Heart right ventricle (tissue), 16 donors: ENCODE measurements at regions not wholly inside any gene's neighbourhood (a gene's known extent, or its start where the extent isn't known, plus 50 kb on each side); places are given as distances from the start of the nearest gene placed in this dataset.

Source experiments
- ATAC-seq, 8 donors: fragments of 200-7000 bp; cut with Tn5 transposase; one replicate each; pipeline ENCODE4 v1.9.1; 2020; ENCODE audit warnings: mild to moderate bottlenecking in 8 of 8, moderate library complexity in 8 of 8, moderate number of reproducible peaks in 1 of 8
- DNase-seq, 2 donors: peaks; one replicate each; pipeline ENCODE4 v3.0.0-alpha.2; 2020
- H3K27ac ChIP-seq, 10 donors: fragments of 200-600 bp; sonication (generic) in 2 of 10; one replicate each; pipeline versions ENCODE4 v1.5.0 to v1.8.0; 2020 to 2022; ENCODE audit warnings: mild to moderate bottlenecking in 3 of 10
- H3K27me3 ChIP-seq, 7 donors: fragments of 200-600 bp; one replicate each; pipeline ENCODE4 v1.8.0; 2021 to 2022; ENCODE audit warnings: mild to moderate bottlenecking in 2 of 7
- H3K36me3 ChIP-seq, 9 donors: fragments of 200-600 bp; sonication (generic) in 1 of 9; one replicate each; pipeline versions ENCODE4 v1.5.0 to v1.8.0; 2020 to 2022; ENCODE audit warnings: mild to moderate bottlenecking in 2 of 9
- H3K4me1 ChIP-seq, 9 donors: fragments of 200-600 bp; sonication (generic) in 1 of 9; one replicate each; pipeline versions ENCODE4 v1.5.0 to v1.8.0; 2020 to 2022; ENCODE audit warnings: mild to moderate bottlenecking in 4 of 9
- H3K4me3 ChIP-seq, 10 donors: fragments of 200-600 bp; sonication (generic) in 2 of 10; one replicate each; pipeline versions ENCODE4 v1.5.0 to v1.8.0; 2020 to 2022; ENCODE audit warnings: mild to moderate bottlenecking in 7 of 10, moderate library complexity in 2 of 10
- H3K9me3 ChIP-seq, 11 donors: fragments of 200-600 bp in 10 of 11; sonication (generic) in 2 of 11; one replicate each; pipeline versions ENCODE4 v1.5.0 to v1.8.0; 2013 to 2022; ENCODE audit warnings: mild to moderate bottlenecking in 2 of 11, control low read depth in 1 of 11, moderate library complexity in 1 of 11
- CTCF ChIP-seq, 9 donors: fragments of 200-600 bp; sonication (generic) in 2 of 9; IDR thresholded peaks; one replicate each; pipeline versions ENCODE4 v1.5.0 to v1.8.0; 2021 to 2022; ENCODE audit warnings: antibody characterized with exemption in 9 of 9, mild to moderate bottlenecking in 5 of 9, moderate library complexity in 1 of 9
- WGBS, 2 donors: extraction: QIAGEN DNeasy Blood & Tissue Kit; methylation state at CpG; one replicate each; pipeline ENCODE4 v1.1.7; 2013; ENCODE audit warnings: inconsistent platforms in 1 of 2; 5-methylcytosine and 5-hydroxymethylcytosine counted together
- intact Hi-C, 10 donors: fragments of 100-400 bp; cut with DNase I; formaldehyde crosslinking; loops; one replicate each; pipeline versions ENCODE4 v1.11.1 to v1.14.2; 2022
- donor health status: Arrhythmogenic right ventricular cardiomyopathy.
- donor health status: ischemic (EF 13 %, LVEDD 7.1; RV severe dilation, severe dysfunction).
- donor health status: healthy with polysubstance abuse.
- donor health status: DM: no; HTN: yes; CAD: no.
- donor health status: DM: no; HTN: no; CAD: no.
- donor health status: ischemic (EF 25% LVEDD 6.9; RV normal size, moderate dysfunction).
- donor health status: ischemic (EF 25% LVEDD 5.7; RV mildly dilated, moderate dysfunction).
- donor health status: healthy.
- donor health status: DM: yes; HTN: yes; CAD: no.
- donor health status: Ischemic cardiomyopathy.
- donor health status: ischemic (EF 35%, LVEDD 5.7; RV mildly dilated, moderate dysfunction).
- donor health status: nonischemic (EF 11% LVEDD 7.7; RV severe dilation, severe dysfunction).
- donor health status: DM: yes; HTN: yes; CAD: no.
- donor health status: PGD.
- donor health status: ischemic (EF 29% LVEDD 5.4; RV normal size, mild dysfunction).
- donor health status: nonischemic (EF 23%, LVEDD 6.1; RV moderate dilation, normal function).

DNA sequence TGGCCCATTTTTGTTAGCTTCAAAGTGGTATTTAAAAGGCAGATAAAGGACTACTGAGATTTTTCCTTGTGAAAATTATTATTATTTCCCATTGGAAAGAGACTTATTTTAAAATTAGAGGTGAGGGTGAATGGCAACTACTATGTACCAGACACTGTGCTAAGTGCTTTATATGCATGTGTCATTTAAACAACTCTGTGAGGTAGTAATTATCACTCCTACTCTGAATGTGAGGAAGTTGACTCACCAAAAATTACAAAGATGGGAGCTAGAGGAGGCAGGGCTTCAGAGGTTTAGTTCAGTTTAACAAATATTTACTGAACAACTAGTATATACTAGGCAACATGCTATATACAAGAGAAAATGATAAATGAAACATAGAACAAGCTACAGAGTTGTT lies 78.2 kb downstream of the MSL3 start:
- Histone ChIP-seq H3K9me3 (no peaks in the 10 kb centered on the region), H3K36me3 (no peaks in the 10 kb centered on the region), H3K4me3 (no peak overlapping the region), H3K27me3 (no peaks in the 10 kb centered on the region), H3K4me1 (no peaks in the 10 kb centered on the region), H3K27ac (no peak overlapping the region)
- TF ChIP-seq CTCF (IDR thresholded peaks at IDR 0.05) = no peak
- DNase-seq = no peak
- intact Hi-C loops = no loop called here
- no peak for ATAC-seq

DNA sequence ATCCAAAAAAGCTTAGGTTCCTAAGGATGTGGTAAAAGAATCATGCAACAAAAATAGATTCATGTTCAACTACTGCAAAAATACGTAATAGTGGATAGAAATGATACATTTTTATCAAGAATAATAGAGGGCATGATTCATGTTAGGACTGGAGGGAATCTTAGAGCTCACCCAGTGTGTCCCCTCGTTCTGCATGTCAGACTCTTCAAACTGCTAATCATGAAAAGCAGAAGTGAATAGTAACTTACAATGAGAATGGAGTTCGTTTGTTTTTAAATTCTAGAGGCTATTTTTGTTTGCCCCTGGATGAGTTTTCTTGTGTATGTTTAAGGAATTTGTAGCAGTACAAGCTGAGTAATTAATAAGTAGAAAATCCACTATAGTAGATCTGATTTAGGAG lies 79.4 kb downstream of the MSL3 start:
- Histone ChIP-seq H3K27me3 (no peaks in the 10 kb centered on the region), H3K27ac (no peak overlapping the region), H3K4me3 (no peak overlapping the region), H3K9me3 (no peaks in the 10 kb centered on the region), H3K36me3 (no peaks in the 10 kb centered on the region), H3K4me1 (no peaks in the 10 kb centered on the region)
- TF ChIP-seq CTCF (IDR thresholded peaks at IDR 0.05) = no peak
- intact Hi-C loops = no loop called here
- ATAC-seq = no peak
- no peak for DNase-seq
- WGBS, 2 donors = 52 to 53% methylated on average over 3 of the region's 3 CpGs

DNA sequence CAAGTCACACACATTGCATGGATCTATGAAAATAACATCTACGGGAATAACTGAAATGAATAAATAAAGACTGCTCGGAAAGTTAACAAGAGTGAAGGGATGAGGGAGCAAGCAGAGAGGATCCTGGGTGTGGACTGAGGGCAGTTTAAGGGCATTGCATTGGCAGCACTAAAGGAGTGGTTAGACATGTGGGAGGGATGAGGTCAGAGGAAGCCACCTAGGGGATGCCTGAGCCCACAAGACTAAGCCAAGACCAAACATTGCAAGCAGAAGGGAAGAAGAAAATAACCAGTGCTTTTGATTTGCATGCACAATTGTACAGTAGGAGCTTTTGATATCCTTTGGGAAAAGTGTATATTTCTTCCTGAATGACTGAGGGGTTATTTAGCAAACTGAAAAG lies 106.1 kb downstream of the MSL3 start:
- intact Hi-C loops = no loop called here

GRCh38 chrX:11867610-11868345 lies 109.7 kb downstream of the MSL3 start:
- intact Hi-C loops = no loop called here
- TF ChIP-seq CTCF (IDR thresholded peaks at IDR 0.05) = no peak
- no peaks in the 10 kb centered on the region for H3K4me1 ChIP-seq
- H3K36me3 ChIP-seq = no peaks in the 10 kb centered on the region
- H3K4me3 ChIP-seq = no peak overlapping the region
- DNase-seq (no peak), ATAC-seq (no peak)
- no peak overlapping the region for H3K27ac ChIP-seq
- WGBS, 2 donors = 66 to 79% methylated on average over 7 of the region's 7 CpGs
- H3K9me3 ChIP-seq = no peaks in the 10 kb centered on the region
- peaks cover 0 to 6% (median 0%) of the 10 kb centered on the region in 7 donors for H3K27me3 ChIP-seq

More for the DNA sequence above, 106.1 kb downstream of the MSL3 start:
- Histone ChIP-seq H3K36me3 (no peaks in the 10 kb centered on the region), H3K27me3 (no peaks in the 10 kb centered on the region), H3K27ac (no peak overlapping the region), H3K9me3 (no peaks in the 10 kb centered on the region), H3K4me1 (no peaks in the 10 kb centered on the region), H3K4me3 (no peak overlapping the region)
- ATAC-seq (no peak), DNase-seq (no peak)
- TF ChIP-seq CTCF (IDR thresholded peaks at IDR 0.05) = no peak
- 89 to 92% methylated on average over 2 of the region's 2 CpGs for WGBS, 2 donors
